CD4-positive, alpha-beta T cell (primary cell): ENCODE measurements at regions not wholly inside any gene's neighbourhood (a gene's known extent, or its start where the extent isn't known, plus 50 kb on each side); places are given as distances from the start of the nearest gene placed in this dataset.

ENCODE experiments used
- ATAC-seq: fragments of 200-7000 bp; cut with Tn5 transposase; one replicate; pipeline ENCODE4 v1.10.0; 2022; ENCODE audit warnings: mild to moderate bottlenecking; ENCODE audit not compliant: poor library complexity
- CTCF ChIA-PET: fragments of 350-600 bp; sonication (Branson Sonifier 250); formaldehyde crosslinking; loops from one replicate; lab custom pipeline; 2021; ENCODE audit warnings: antibody characterized with exemption, inconsistent platforms; lab: Charles Lee
- POLR2A ChIA-PET: fragments of 350-600 bp; sonication (Branson Sonifier 250); formaldehyde crosslinking; loops from one replicate; lab custom pipeline; 2021; ENCODE audit warnings: antibody characterized with exemption, inconsistent platforms; lab: Charles Lee
- DNase-seq, 14 experiments: peaks; one replicate each; pipeline ENCODE4 v3.0.0-alpha.2; 2013 to 2020; ENCODE audit warnings: mixed read lengths in 2 of 14
- H3K27ac ChIP-seq, 2 donors: one replicate each; pipeline versions ENCODE4 v1.5.1 to v1.7.0; 2013; ENCODE audit warnings: low read length in 2 of 2, low read depth in 1 of 2, mild to moderate bottlenecking in 1 of 2
- H3K27me3 ChIP-seq, 2 experiments: 1 replicate in 1 of 2; 2 replicates in 1 of 2; pipeline versions ENCODE4 v1.6.1 to v1.7.0; 2013; ENCODE audit warnings: low read length in 2 of 2, control low read depth in 1 of 2, mild to moderate bottlenecking in 1 of 2, moderate library complexity in 1 of 2; ENCODE audit not compliant: insufficient read depth in 2 of 2, control insufficient read depth in 1 of 2
- H3K36me3 ChIP-seq: one replicate; pipeline ENCODE4 v1.6.1; 2013; ENCODE audit warnings: low read length, control low read depth; ENCODE audit not compliant: insufficient read depth
- H3K4me1 ChIP-seq: one replicate; pipeline ENCODE4 v1.6.1; 2013; ENCODE audit warnings: low read length, control low read depth; ENCODE audit not compliant: insufficient read depth
- H3K4me3 ChIP-seq: one replicate; pipeline ENCODE4 v1.5.1; 2013; ENCODE audit warnings: mild to moderate bottlenecking, low read length, moderate library complexity
- H3K9me3 ChIP-seq, 2 experiments: 1 replicate in 1 of 2; 2 replicates in 1 of 2; pipeline versions ENCODE4 v1.6.1 to v1.7.0; 2013; ENCODE audit warnings: low read length in 2 of 2, mild to moderate bottlenecking in 2 of 2, control low read depth in 1 of 2, moderate library complexity in 1 of 2; ENCODE audit not compliant: control insufficient read depth in 1 of 2, insufficient read depth in 1 of 2
- H3K27ac Mint-ChIP-seq: one replicate; pipeline ENCODE4 v1.8.0; 2020; ENCODE audit warnings: mixed read lengths
- H3K27me3 Mint-ChIP-seq: one replicate; pipeline ENCODE4 v1.8.0; 2021; ENCODE audit warnings: mixed read lengths
- H3K36me3 Mint-ChIP-seq: one replicate; pipeline ENCODE4 v1.8.0; 2021; ENCODE audit warnings: low read depth, mixed read lengths
- H3K4me1 Mint-ChIP-seq: one replicate; pipeline ENCODE4 v1.8.0; 2021; ENCODE audit warnings: low read depth, mixed read lengths
- H3K4me3 Mint-ChIP-seq: one replicate; pipeline ENCODE4 v1.8.0; 2020; ENCODE audit warnings: mild to moderate bottlenecking, mixed read lengths
- H3K9me3 Mint-ChIP-seq: one replicate; pipeline ENCODE4 v1.8.0; 2020; ENCODE audit warnings: mixed read lengths
- intact Hi-C, 2 experiments: fragments of 100-400 bp; cut with DNase I in 1 of 2; cut with micrococcal nuclease in 1 of 2; formaldehyde crosslinking; loops; one replicate each; pipeline versions ENCODE4 v1.15.1 to v1.9.0; 2023 to 2025; cut with DNase I, micrococcal nuclease
- TF ChIP-seq, protein P1 (sequence below): fragments of 200-600 bp; IDR thresholded peaks from one replicate; pipeline ENCODE4 v1.8.0; 2022; ENCODE audit warnings: antibody characterized with exemption, mild to moderate bottlenecking

DNA sequence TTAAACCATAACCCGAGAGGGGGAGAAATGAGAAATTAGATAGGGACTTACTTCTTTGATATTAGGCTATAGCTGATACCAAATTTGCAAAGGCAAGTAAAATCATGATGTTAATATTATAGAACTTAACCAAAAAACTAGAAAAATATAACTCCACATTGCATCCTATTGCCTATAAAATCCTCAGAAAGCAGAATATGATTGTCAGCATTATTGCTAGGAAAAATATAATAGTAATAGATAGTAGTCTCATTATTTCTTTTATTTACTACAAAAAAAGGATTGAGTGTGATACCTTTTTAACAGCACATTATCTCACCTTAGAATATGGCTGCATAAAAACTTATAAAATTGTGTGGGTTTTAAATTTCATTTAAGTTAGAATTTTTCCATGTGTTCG lies 206.5 kb upstream of the CDIN1 start:
- Mint-ChIP-seq H3K36me3 (no peaks in the 10 kb centered on the region), H3K27ac (no peak overlapping the region), H3K4me1 (no peaks in the 10 kb centered on the region), H3K9me3 (no peaks in the 10 kb centered on the region), H3K4me3 (no peak overlapping the region), H3K27me3 (no peaks in the 10 kb centered on the region)
- POLR2A ChIA-PET: no interaction called here
- intact Hi-C loops: no loop called here
- Histone ChIP-seq H3K27ac (no peak overlapping the region), H3K36me3 (no peaks in the 10 kb centered on the region), H3K9me3 (peaks cover 0 to 3% of the 10 kb centered on the region in 2 experiments), H3K4me1 (no peaks in the 10 kb centered on the region), H3K27me3 (no peaks in the 10 kb centered on the region), H3K4me3 (no peak overlapping the region)
- CTCF ChIA-PET: no interaction called here
- DNase-seq: no peak
- ATAC-seq: no peak
- TF ChIP-seq, protein P1, sequence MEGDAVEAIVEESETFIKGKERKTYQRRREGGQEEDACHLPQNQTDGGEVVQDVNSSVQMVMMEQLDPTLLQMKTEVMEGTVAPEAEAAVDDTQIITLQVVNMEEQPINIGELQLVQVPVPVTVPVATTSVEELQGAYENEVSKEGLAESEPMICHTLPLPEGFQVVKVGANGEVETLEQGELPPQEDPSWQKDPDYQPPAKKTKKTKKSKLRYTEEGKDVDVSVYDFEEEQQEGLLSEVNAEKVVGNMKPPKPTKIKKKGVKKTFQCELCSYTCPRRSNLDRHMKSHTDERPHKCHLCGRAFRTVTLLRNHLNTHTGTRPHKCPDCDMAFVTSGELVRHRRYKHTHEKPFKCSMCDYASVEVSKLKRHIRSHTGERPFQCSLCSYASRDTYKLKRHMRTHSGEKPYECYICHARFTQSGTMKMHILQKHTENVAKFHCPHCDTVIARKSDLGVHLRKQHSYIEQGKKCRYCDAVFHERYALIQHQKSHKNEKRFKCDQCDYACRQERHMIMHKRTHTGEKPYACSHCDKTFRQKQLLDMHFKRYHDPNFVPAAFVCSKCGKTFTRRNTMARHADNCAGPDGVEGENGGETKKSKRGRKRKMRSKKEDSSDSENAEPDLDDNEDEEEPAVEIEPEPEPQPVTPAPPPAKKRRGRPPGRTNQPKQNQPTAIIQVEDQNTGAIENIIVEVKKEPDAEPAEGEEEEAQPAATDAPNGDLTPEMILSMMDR: no peak

DNA sequence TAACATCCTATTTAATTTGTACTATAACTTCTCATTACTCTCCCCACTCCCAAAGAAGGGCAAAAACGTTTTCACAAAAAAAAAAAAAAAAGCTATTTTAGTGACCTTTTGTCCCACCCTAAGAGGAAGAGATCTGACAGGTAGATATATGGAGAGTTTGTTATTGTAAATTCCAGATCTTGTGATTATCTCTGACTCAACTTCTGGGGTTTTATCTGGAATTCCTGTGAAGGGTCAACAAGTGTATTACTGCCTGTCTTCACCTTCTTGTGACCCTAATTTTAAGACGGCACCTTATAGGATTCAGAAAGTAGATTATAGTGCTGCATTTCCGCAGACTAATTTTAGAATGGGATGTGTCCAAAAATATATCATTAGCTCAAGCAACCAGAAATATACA lies 205.9 kb upstream of the CDIN1 start:
- no peaks in the 10 kb centered on the region for H3K27me3 Mint-ChIP-seq
- no peak overlapping the region for H3K4me3 Mint-ChIP-seq
- Histone ChIP-seq H3K4me1 (no peaks in the 10 kb centered on the region), H3K27ac (no peak overlapping the region), H3K27me3 (no peaks in the 10 kb centered on the region), H3K4me3 (no peak overlapping the region), H3K9me3 (peaks cover 0 to under 1% of the 10 kb centered on the region in 2 experiments), H3K36me3 (no peaks in the 10 kb centered on the region)
- H3K4me1 Mint-ChIP-seq: no peaks in the 10 kb centered on the region
- intact Hi-C loops: no loop called here
- H3K36me3 Mint-ChIP-seq: no peaks in the 10 kb centered on the region
- DNase-seq (no peak), ATAC-seq (no peak)
- ChIA-PET POLR2A (no interaction called here), CTCF (no interaction called here)
- H3K27ac Mint-ChIP-seq: no peak overlapping the region
- TF ChIP-seq, protein P1: no peak
- no peaks in the 10 kb centered on the region for H3K9me3 Mint-ChIP-seq

DNA sequence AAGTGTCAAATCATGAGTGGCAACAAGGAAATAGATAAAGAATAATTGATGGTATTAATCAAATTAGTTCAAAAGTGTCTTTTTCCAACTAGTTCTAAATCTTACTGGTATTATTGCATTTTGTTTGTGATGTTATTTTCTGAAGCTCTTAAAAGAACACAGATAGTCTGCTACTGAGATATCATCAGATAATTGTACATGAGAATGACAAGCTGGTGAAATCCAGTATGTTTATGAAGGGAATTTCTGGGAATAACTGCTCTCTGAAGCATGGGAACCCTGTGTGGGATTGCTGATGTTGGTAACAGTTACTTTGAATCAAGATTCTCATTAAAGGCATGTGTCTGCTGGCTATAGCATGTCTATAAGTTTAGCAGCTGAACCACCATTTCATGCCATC lies 190.3 kb upstream of the CDIN1 start:
- no peaks in the 10 kb centered on the region for H3K4me1 ChIP-seq
- no peaks in the 10 kb centered on the region for H3K27me3 ChIP-seq
- POLR2A ChIA-PET: no interaction called here
- DNase-seq (no peak), ATAC-seq (no peak)
- Mint-ChIP-seq H3K36me3 (no peaks in the 10 kb centered on the region), H3K27ac (no peak overlapping the region), H3K27me3 (no peaks in the 10 kb centered on the region), H3K4me1 (no peaks in the 10 kb centered on the region), H3K9me3 (no peaks in the 10 kb centered on the region), H3K4me3 (no peak overlapping the region)
- H3K36me3 ChIP-seq: no peaks in the 10 kb centered on the region
- H3K4me3 ChIP-seq: no peak overlapping the region
- intact Hi-C loops: no loop called here
- CTCF ChIA-PET: no interaction called here
- TF ChIP-seq, protein P1: no peak
- no peak overlapping the region for H3K27ac ChIP-seq
- H3K9me3 ChIP-seq: peaks cover 0 to 6% of the 10 kb centered on the region in 2 experiments
